Gastrocnemius medialis (tissue), 4 donors: ENCODE measurements at regions not wholly inside any gene's neighbourhood (a gene's known extent, or its start where the extent isn't known, plus 50 kb on each side); places are given as distances from the start of the nearest gene placed in this dataset.

Experiments used
- POLR2A ChIP-seq, 2 donors: fragments of 450-650 bp; IDR thresholded peaks; one replicate each; pipeline ENCODE4 v1.6.1; 2017; ENCODE audit warnings: antibody characterized with exemption in 2 of 2, mild to moderate bottlenecking in 2 of 2, moderate library complexity in 2 of 2
- TF ChIP-seq, protein P1 (sequence below), 5 experiments: fragments of 450-650 bp in 3 of 5; fragments of 200-600 bp in 2 of 5; sonication (generic) in 2 of 5; IDR thresholded peaks in 4 of 5; conservative IDR thresholded peaks in 1 of 5; 1 replicate in 4 of 5; 2 replicates in 1 of 5; pipeline ENCODE4 v1.5.1; 2016 to 2019; ENCODE audit warnings: antibody characterized with exemption in 5 of 5, mild to moderate bottlenecking in 3 of 5, moderate library complexity in 3 of 5

GRCh38 chr5:149433524-149434131, 54.5 kb upstream of the IL17B start:
- TF ChIP-seq, protein P1, sequence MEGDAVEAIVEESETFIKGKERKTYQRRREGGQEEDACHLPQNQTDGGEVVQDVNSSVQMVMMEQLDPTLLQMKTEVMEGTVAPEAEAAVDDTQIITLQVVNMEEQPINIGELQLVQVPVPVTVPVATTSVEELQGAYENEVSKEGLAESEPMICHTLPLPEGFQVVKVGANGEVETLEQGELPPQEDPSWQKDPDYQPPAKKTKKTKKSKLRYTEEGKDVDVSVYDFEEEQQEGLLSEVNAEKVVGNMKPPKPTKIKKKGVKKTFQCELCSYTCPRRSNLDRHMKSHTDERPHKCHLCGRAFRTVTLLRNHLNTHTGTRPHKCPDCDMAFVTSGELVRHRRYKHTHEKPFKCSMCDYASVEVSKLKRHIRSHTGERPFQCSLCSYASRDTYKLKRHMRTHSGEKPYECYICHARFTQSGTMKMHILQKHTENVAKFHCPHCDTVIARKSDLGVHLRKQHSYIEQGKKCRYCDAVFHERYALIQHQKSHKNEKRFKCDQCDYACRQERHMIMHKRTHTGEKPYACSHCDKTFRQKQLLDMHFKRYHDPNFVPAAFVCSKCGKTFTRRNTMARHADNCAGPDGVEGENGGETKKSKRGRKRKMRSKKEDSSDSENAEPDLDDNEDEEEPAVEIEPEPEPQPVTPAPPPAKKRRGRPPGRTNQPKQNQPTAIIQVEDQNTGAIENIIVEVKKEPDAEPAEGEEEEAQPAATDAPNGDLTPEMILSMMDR (IDR thresholded peaks at IDR 0.05 in 4 of 5, conservative IDR thresholded peaks at IDR 0.05 in 1 of 5) = no peak
- no peak for TF ChIP-seq POLR2A (IDR thresholded peaks at IDR 0.05)
